ENCODE measurements at regions not wholly inside any gene's neighbourhood (a gene's known extent, or its start where the extent isn't known, plus 50 kb on each side); places are given as distances from the start of the nearest gene placed in this dataset.

DNA sequence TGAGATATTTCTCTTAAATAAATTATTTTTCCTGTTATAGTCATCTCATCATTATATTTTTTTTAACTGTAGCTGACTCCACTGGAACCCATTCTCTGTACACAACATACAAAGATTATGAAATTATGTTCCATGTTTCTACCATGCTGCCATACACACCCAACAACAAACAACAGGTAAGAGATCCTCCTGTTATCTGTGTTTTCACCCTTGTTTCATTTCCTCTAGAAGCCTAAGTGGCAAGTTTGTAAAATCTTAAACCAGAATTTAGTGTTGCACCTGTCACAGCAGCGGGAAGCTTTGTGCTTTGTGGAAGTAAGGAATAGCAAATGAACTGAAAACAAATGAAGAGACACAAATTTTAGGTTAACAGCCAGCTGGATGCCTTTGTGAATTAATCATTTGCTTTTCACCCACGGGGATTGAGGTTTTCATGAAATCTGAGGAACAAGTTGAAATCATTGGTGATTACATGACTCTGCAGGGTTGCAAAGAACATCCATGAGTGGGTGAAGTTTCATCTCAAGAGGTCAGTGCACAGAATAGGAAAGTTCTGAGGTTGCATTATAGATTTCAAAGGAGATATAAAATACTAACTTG is 273.9 kb upstream of the RGS6 start:
- POLR2A ChIA-PET (ENCODE audit: low non-redundant PET) = no interaction called here
- no peak for TF ChIP-seq CTCF (conservative IDR thresholded peaks at IDR 0.05; ENCODE audit: low read depth)
- DNase-seq (ENCODE audit: low spot score) = no peak
- CTCF ChIA-PET = interaction anchor here (0.6 kb wide), 1 partner anchor 19 kb away, joined by 4 read pairs; no protein-coding TSS in a partner anchor
- no peak overlapping the region for H3K27ac ChIP-seq

DNA sequence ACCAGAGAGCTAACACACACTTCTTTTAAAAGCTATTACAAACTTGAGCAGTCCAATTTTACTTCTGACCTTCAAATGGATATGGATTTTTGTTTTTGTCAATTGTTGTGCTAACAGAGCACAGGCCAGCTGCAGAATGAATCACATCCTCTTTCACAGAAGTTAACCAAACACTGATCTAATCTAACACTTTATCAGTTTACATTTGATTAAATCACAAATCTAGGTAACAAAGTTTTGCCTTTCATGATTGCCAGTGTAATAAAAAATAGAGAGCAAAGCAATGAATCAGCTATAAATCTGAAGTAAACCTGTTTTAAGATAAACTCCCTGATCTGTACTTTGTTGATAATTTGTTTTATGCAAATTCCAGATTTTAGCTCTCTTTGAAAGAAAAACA is 273.1 kb upstream of the RGS6 start:
- no peak overlapping the region for H3K27ac ChIP-seq
- DNase-seq (ENCODE audit: low spot score) = no peak
- TF ChIP-seq CTCF (conservative IDR thresholded peaks at IDR 0.05; ENCODE audit: low read depth) = no peak
- POLR2A ChIA-PET (ENCODE audit: low non-redundant PET) = no interaction called here
- CTCF ChIA-PET = no interaction called here

GRCh38 chr14:71661441-71661840 is 270.8 kb upstream of the RGS6 start:
- ChIA-PET POLR2A (ENCODE audit: low non-redundant PET) (no interaction called here), CTCF (interaction anchor here (0.6 kb wide), 1 partner anchor 34 kb away, joined by 7 read pairs; no protein-coding TSS in a partner anchor)
- no peak overlapping the region for H3K27ac ChIP-seq
- no peak for DNase-seq (ENCODE audit: low spot score)
- TF ChIP-seq CTCF (conservative IDR thresholded peaks at IDR 0.05; ENCODE audit: low read depth) = no peak

DNA sequence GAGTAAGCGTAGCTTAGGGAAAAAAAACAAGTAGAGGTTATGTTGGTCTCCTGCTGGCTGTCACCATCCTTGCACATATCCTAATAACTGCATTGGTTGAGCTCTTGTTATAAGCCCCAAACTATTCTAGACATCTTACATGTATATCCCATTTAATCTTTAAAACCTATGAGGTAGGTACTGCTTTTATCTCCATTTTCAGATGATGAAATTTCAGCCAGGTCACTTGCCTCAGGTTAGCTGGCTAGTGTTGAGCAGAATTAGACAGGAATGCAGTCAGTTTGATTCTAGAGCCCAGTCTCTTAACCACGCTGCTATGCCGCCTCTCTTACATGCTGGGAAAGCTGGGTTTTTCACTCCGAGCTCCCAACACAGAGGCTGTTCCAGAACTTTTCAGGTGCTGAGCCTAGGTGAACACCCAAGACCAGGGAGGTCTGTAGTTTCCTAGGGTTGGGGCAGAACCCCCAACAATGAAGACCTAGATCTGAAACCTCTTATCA is 269.9 kb upstream of the RGS6 start:
- TF ChIP-seq CTCF (conservative IDR thresholded peaks at IDR 0.05; ENCODE audit: low read depth) = no peak
- ChIA-PET CTCF (no interaction called here), POLR2A (ENCODE audit: low non-redundant PET) (no interaction called here)
- H3K27ac ChIP-seq = no peak overlapping the region
- DNase-seq (ENCODE audit: low spot score) = no peak

DNA sequence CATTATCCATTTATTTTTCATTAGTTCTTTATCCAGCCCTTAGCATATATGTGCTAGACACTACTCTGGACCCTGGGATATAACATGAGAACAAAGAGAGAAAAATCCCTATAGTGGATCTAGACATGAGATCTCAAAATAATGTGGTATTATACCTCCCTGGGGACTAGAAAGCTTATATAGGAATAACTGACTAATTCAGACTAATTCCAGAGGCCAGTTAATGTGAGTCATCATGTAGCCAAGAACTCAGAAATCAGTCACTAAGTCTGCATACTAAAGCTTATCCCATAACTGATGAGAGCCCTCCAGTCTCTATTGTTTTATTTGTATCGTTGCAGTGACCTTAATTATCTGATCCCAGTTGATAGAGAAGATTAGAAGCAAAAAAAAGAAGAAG is 267.1 kb upstream of the RGS6 start:
- ChIA-PET CTCF (no interaction called here), POLR2A (ENCODE audit: low non-redundant PET) (no interaction called here)
- no peak overlapping the region for H3K27ac ChIP-seq
- no peak for TF ChIP-seq CTCF (conservative IDR thresholded peaks at IDR 0.05; ENCODE audit: low read depth)
- DNase-seq (ENCODE audit: low spot score) = peak; percentile 9

GRCh38 chr14:71665781-71666180 is 266.4 kb upstream of the RGS6 start:
- H3K27ac ChIP-seq = no peak overlapping the region
- CTCF ChIA-PET = no interaction called here
- no peak for TF ChIP-seq CTCF (conservative IDR thresholded peaks at IDR 0.05; ENCODE audit: low read depth)
- POLR2A ChIA-PET (ENCODE audit: low non-redundant PET) = no interaction called here
- DNase-seq (ENCODE audit: low spot score) = no peak
